ENCODE measurements at regions not wholly inside any gene's neighbourhood (a gene's known extent, or its start where the extent isn't known, plus 50 kb on each side); places are given as distances from the start of the nearest gene placed in this dataset.

- TF ChIP-seq EZH2phosphoT487 (IDR thresholded peaks at IDR 0.05; ENCODE audit: insufficient read depth, low read depth) (no peak), EZH2 (IDR thresholded peaks at IDR 0.05; ENCODE audit: insufficient read depth, poor library complexity, severe bottlenecking) (no peak)
Observed at GRCh38 chr6:137758661-137759060, 108.4 kb upstream of the TNFAIP3 start.

Measured in GM23248 (cell line).